ENCODE measurements at regions not wholly inside any gene's neighbourhood (a gene's known extent, or its start where the extent isn't known, plus 50 kb on each side); places are given as distances from the start of the nearest gene placed in this dataset.

DNA sequence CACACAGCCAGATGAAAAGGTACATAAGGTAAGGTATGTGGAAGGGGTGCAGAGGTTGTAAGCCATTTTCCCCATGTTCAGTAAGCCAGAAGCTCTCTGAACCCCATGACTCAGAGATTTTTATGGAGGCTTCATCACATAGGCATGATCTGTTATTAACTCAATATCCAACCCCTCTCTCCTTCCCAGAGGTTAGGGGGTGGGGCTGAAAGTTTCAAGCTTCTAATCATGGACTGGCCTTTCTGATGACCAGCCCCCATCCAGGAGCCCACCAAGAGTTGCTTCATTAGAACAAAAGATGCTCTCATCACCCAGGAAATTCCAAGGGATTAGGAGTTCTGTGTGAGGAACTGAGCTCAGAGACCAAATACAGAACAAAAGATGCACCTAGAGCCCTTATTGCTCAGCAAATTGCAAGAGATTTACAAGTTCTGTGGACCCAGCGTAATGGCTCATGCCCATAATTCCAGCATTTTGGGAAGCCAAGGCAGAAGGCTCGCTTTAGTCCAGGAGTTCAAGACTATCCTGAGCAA, 103.2 kb upstream of the DAAM1 start:
- no peak for DNase-seq

GRCh38 chr14:59086241-59086882, 102.1 kb upstream of the DAAM1 start:
- DNase-seq = no peak

- no peak for DNase-seq
Measured at GRCh38 chr14:59087240-59087639, 101.2 kb upstream of the DAAM1 start.

DNA sequence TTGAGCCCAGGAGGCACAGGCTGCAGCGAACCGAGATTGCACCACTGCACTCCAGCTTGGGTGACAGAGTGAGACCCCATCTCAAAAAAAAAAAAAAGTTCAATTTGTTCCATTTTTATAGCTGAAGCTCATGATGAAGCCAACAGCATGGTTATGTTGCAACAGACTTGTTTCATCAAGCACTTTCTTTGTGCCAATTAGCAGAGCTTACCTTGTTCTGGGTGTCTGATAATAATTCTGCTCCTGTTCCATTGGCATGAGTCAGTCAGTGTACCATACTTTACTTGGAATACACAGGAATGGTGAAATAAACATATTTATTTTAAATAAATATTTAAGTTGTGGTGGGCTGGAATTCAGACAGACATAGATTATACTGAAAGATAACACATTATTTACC, 100.8 kb upstream of the DAAM1 start:
- no peak for DNase-seq

- DNase-seq = no peak
Measured at GRCh38 chr14:59090572-59090971, 97.9 kb upstream of the DAAM1 start.

DNA sequence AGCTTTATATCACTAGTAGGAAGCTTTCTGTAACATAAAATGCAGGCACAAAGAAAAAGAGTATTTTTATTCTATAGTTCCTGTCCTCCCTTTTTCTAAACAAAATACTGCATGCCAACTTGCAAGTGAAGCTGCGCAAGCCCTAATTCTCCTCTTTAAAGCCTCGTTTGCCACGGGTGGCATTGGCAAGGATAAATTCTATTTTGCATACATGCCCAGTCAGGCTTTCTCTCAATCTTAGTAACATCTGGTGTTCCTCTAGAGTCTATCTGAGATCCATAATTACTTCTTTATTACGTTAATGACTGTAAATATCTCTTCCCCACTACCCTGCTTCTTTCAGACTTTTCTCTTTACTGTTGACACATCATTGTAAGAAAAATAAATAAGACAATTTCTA, 97.1 kb upstream of the DAAM1 start:
- no peak for DNase-seq

- no peak for DNase-seq
Measured at GRCh38 chr14:59091976-59092375, 96.5 kb upstream of the DAAM1 start.

GRCh38 chr14:59093902-59094301, 94.6 kb upstream of the DAAM1 start:
- no peak for DNase-seq

DNA sequence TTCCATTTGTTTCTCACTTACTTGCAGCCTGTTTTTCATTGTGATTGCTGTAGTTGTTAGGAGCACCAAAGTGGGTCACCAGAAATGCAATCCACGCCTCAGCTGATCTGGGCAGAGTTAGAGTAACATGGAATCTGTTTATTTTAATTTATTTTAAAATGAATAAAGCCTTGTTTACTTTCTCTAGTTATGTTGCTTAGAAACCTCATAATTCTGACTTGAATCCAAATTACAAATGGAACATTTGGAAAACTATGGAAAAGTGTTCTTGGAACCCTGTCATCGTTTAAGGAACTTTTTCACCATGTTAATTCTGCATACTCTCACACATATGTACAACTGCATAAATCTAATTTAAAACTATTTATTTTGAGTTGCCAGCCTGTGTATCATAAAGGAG, 92.2 kb upstream of the DAAM1 start:
- no peak for DNase-seq

DNA sequence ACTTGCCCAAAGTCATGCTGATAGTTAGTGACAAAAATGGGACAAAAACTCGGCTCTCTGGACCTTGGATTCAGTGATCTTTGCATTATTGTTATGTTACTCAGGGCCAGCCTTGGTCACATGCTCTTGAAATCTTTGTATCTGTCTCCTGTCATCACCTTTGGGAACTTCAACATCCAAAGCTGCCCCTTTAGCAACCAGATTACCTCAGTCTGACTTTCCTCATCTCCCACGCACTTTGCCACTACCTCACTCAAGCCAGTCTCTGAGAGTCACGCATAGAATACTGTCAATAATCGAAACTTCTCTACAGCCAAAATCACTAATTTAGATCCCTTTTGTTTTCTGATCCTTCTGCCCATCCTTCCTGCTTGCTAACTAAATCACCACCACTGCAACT, 90.8 kb upstream of the DAAM1 start:
- DNase-seq = no peak

- no peak for DNase-seq
Measured at GRCh38 chr14:59098377-59098776, 90.1 kb upstream of the DAAM1 start.

DNA sequence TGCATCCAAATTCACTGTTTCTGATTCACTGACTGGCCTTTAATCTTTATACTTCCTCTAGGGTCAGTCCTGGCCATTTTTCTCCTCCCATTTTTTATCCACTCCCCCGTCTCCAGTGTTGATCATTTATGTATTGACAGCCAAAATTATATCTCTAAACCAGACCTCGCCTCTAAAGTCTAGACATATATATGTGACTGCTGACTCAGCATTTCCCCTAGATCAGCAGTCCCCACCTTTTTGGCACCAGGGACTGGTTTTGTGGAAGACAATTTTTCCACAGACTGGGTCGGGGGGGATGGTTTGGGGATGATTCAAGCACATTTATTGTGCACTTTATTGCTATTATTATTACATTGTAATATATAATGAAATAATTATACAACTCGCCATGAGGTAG, 88.3 kb upstream of the DAAM1 start:
- DNase-seq = no peak

DNA sequence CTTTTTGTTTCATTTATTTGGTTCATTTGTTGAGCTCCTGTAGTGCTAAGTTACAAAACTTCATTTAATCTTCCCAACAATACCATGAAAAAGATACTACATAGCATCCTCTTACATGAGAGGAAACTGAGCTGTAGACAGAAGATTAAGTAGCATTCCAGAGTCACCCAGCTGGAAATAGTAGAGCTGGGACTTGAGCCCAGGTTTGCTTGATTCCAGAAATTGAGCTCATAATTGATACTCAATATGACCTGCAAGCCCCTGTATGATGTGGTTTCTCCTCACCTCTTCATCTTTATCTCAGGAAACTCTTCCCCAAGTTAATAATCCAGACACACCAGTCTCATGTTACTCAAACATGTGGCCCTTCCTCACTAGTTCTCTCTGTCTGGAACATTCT, 87.0 kb upstream of the DAAM1 start:
- DNase-seq = no peak

GRCh38 chr14:59103396-59103795, 85.1 kb upstream of the DAAM1 start:
- DNase-seq = no peak

GRCh38 chr14:59107819-59108218, 80.6 kb upstream of the DAAM1 start:
- DNase-seq = no peak

DNA sequence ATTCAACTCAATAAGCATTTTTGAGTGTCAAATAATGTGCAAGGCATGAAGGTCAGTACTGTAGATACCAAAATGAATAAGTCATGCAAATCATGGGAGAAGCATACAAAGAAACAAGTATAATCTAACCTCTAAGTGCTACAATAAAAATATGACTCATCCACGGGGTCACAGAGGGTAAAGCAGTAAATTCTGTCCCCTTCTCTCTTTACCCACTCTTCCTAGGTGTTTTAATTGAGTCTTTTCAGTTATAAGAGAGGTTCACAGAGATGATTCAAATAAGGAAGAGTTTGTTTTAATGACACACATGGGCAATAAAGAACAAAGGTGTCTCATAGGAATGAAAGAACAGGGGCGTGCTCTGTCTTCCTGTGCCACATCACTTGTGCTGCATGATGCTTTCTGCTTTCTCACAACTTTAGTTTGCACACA, 71.5 kb upstream of the DAAM1 start:
- DNase-seq = no peak

DNA sequence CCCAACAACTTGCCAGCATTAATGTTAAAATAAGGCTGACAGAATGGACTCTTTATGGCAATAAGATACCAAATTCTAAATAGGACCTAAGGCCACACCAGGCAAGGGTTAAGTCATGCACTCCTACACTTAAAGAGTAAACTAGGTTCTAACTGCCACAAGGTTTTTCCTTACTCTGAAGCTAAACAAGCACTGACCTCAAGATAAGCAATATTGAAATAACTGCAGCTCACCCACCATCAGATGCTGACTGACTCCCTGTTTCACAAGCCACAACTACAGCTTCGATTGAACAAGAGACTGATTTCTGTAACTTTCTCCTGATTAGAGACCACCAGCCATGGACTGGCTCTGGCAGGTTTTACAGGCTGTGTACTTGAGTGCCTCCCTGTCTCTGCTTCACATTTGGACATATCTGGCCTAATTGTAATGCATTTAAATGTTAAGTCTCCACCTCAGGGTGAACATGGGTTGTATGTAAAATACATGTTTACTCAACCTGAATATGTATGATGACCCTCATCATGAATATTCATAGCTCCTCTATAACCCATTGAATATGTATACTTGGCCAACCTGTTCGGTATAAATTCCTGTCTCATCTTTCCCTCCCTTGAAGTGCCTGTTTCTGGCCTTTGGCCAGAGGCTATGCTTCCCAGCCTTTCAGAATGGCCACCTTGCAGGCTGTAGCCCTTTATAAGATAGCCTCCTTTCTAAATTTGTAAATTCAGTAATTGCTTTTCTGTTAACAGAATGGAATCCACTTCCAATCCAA, 70.5 kb upstream of the DAAM1 start:
- no peak for DNase-seq

GRCh38 chr14:59120921-59121320, 67.5 kb upstream of the DAAM1 start:
- DNase-seq = no peak

- DNase-seq = no peak
Measured at GRCh38 chr14:59123531-59123930, 64.9 kb upstream of the DAAM1 start.

- DNase-seq = no peak
Measured at GRCh38 chr14:59123975-59124374, 64.5 kb upstream of the DAAM1 start.

DNA sequence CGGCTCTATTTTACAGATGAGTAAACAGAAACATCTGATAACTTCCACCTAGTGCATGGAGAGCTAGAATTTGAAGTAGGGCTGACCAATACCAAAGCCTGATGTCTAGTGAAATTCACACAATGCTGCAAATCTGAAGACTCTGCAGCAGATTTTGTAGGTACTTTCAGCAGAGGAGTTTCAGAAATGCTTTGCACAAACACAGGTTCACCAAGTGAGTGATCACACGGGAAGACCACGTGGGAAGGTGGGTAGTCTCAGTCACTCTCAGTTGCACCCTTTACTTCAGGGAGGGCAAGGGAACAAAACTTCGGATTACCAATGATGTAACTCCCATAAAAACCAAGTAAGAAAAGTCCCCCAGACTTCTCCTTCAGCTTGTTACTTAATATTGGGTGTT, 63.3 kb upstream of the DAAM1 start:
- no peak for DNase-seq

DNA sequence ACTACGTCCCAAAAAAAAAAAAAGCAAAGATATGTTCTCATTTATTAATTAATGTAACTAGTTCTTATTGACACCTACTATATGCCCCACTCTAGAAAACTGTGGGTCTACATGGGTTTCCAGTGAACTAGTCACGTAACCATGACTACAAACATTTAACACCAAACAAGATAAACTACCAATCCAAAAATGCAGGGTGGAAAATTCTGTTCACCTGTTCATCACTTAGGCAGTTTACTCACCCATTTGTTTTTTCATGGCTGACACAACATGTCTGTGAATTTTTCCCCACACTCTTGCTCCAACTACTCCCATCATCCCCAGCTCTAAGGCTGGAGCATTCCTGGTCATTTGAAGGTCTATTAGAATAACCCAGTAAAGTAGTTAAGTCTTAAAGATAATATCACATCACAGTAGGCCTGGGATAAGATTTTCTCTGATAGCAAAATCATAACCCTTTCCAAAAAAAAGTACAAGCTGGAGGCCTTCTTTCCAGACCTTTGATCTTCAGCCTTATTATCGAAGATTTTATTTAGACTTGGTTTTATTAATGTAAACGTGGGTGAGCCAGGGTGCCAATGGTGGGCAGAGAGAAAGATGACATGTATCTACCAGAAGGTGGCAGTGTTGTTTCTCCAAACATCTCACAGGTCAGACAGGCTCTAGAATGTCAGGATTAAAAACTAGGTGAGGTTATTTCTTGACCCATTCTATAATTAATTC, 61.6 kb upstream of the DAAM1 start:
- peak; percentile 6 for DNase-seq

DNA sequence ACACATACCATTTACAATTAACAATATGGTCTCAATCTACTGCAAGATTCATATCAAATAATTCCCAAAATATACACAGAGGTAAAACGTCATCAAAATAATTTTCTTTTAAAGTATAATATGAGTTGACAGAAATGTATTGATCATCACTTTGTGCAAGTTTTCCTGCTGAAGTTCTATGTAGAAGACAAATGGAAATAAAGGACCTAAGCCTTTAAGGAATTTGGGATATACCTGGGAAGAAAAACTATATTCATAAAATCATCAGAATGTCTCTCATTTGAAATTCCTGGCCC, 61.1 kb upstream of the DAAM1 start:
- no peak for DNase-seq

DNA sequence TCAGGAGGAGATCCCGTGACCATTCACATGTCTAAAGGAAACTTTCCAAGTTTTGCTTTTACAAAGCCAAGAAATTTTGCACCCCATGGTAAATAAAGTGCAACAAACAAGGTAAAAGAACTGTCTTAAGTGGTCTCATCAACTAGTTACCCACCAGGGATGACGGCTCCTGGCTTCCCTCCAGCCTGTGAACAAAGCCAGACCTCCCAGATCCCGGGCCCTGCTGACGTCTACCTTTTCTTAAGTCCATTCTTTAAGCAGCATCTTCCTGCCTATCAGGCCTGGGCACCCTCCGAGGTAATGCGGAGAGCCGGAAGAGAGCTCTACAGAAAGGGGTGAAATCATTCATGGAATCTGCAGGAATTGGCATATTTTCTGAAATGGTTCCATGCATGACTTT, 58.0 kb upstream of the DAAM1 start:
- no peak for DNase-seq

Measured in stimulated activated CD4-positive, alpha-beta T cell treated with anti-CD3 and anti-CD28 coated beads, Interleukin-1b, Interleukin-23, amount 100 ng/mL, for 48 hours (primary cell).